ENCODE measurements at regions not wholly inside any gene's neighbourhood (a gene's known extent, or its start where the extent isn't known, plus 50 kb on each side); places are given as distances from the start of the nearest gene placed in this dataset.
"Not testable (repeated sequence)": the region's sequence is repeated elsewhere in the genome, so short reads cannot be mapped to it uniquely, and the experiment has no call there.

- no peak for DNase-seq
Observed at GRCh38 chr10:29820890-29821461, 186.2 kb upstream of the SVIL start.

- DNase-seq: no peak
Observed at GRCh38 chr10:29816801-29817558, 182.2 kb upstream of the SVIL start.

- DNase-seq: no peak
Observed at GRCh38 chr10:29815572-29815971, 180.8 kb upstream of the SVIL start.

- no peak for DNase-seq
Observed at GRCh38 chr10:29811751-29812427, 177.1 kb upstream of the SVIL start.

GRCh38 chr10:29810816-29811215 is 176.0 kb upstream of the SVIL start:
- no peak for DNase-seq

GRCh38 chr10:29810231-29810630 is 175.5 kb upstream of the SVIL start:
- DNase-seq: not testable (repeated sequence)

GRCh38 chr10:29809383-29809782 is 174.6 kb upstream of the SVIL start:
- no peak for DNase-seq

- peak; percentile 64 for DNase-seq
Observed at GRCh38 chr10:29807163-29807806, 172.5 kb upstream of the SVIL start.

GRCh38 chr10:29806350-29806788 is 171.6 kb upstream of the SVIL start:
- no peak for DNase-seq

GRCh38 chr10:29805134-29805723 is 170.5 kb upstream of the SVIL start:
- no peak for DNase-seq

- DNase-seq: peak; percentile 90
Observed at GRCh38 chr10:29804025-29804852, 169.5 kb upstream of the SVIL start.

- peak; percentile 77 for DNase-seq
Observed at GRCh38 chr10:29802171-29802570, 167.4 kb upstream of the SVIL start.

- no peak for DNase-seq
Observed at GRCh38 chr10:29798921-29799690, 164.3 kb upstream of the SVIL start.

- DNase-seq: no peak
Observed at GRCh38 chr10:29797616-29798015, 162.8 kb upstream of the SVIL start.

GRCh38 chr10:29795850-29796249 is 161.1 kb upstream of the SVIL start:
- DNase-seq: no peak

- DNase-seq: no peak
Observed at GRCh38 chr10:29794776-29795611, 160.2 kb upstream of the SVIL start.

- no peak for DNase-seq
Observed at GRCh38 chr10:29791773-29792172, 157.0 kb upstream of the SVIL start.

GRCh38 chr10:29790207-29790606 is 155.4 kb upstream of the SVIL start:
- no peak for DNase-seq

GRCh38 chr10:29788113-29788512 is 153.3 kb upstream of the SVIL start:
- no peak for DNase-seq

GRCh38 chr10:29785701-29786100 is 150.9 kb upstream of the SVIL start:
- peak; percentile 75 for DNase-seq

Data from inflammatory macrophage treated with lipopolysaccharide for 4 hours (primary cell).